Glutamatergic neuron (in vitro differentiated cells): ENCODE measurements at regions not wholly inside any gene's neighbourhood (a gene's known extent, or its start where the extent isn't known, plus 50 kb on each side); places are given as distances from the start of the nearest gene placed in this dataset.

Experiments
- DNase-seq: peaks from one replicate; pipeline ENCODE4 v3.0.0; 2022
- H3K27ac Mint-ChIP-seq: one replicate; pipeline ENCODE4 v1.8.0; 2020; ENCODE audit warnings: mild to moderate bottlenecking, mixed read lengths, inconsistent platforms; ENCODE audit not compliant: unreplicated experiment
- H3K27me3 Mint-ChIP-seq: one replicate; pipeline ENCODE4 v1.8.0; 2020; ENCODE audit warnings: mild to moderate bottlenecking, moderate library complexity, mixed read lengths, inconsistent platforms; ENCODE audit not compliant: unreplicated experiment
- H3K36me3 Mint-ChIP-seq: one replicate; pipeline ENCODE4 v1.8.0; 2020; ENCODE audit warnings: mild to moderate bottlenecking, mixed read lengths, inconsistent platforms; ENCODE audit not compliant: unreplicated experiment
- H3K4me1 Mint-ChIP-seq: one replicate; pipeline ENCODE4 v1.8.0; 2020; ENCODE audit warnings: mild to moderate bottlenecking, low read depth, mixed read lengths, inconsistent platforms; ENCODE audit not compliant: unreplicated experiment
- H3K4me3 Mint-ChIP-seq: one replicate; pipeline ENCODE4 v1.8.0; 2020; ENCODE audit warnings: mild to moderate bottlenecking, mixed read lengths, inconsistent platforms; ENCODE audit not compliant: unreplicated experiment
- H3K9me3 Mint-ChIP-seq: one replicate; pipeline ENCODE4 v1.8.0; 2020; ENCODE audit warnings: mild to moderate bottlenecking, moderate library complexity, mixed read lengths, inconsistent platforms; ENCODE audit not compliant: unreplicated experiment
- TF ChIP-seq, protein P1 (sequence below): fragments of 200-600 bp; sonication (generic); IDR thresholded peaks from one replicate; pipeline ENCODE4 v1.5.0; 2021; ENCODE audit not compliant: partially characterized antibody, unreplicated experiment

DNA sequence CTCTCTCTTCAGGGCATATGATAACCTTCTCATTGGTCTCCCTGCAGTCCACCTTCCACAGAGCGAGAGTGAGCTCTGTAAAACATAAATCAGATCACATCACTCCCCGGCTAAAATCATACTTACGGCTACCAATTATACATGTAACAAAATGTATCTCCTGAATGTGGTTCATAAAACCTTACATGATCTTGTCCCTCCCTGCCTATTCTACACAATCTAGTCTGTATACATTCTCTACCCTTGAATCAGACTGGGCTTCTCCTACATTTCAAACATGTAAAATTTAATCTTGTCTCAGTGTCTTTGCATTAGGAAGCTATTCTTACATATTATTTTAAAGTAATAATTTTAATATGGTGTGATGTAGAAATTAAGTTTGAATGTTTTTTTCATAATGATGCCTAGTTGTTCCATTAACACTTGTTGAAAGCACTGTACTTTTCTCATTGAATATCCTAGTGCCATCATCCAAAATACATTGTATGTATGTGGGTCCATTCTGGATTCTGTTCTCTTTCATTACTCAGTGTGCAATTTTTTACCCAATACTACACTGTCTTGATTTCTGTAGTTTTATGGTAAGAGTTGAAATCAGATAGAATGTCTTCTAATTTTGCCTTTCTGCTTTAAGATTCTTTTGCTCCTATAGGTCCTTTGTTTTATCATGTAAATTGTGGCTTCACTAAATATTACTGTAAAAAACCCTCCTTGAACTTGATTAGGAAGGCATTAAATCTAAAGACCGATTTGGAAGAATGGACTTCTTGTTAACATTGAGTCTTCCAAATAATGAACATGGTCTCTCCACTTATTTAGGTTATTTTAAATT lies 403.3 kb upstream of the EPHA7 start:
- H3K4me3 Mint-ChIP-seq: no peak overlapping the region
- peaks cover 8% of the 10 kb centered on the region for H3K4me1 Mint-ChIP-seq
- no peaks in the 10 kb centered on the region for H3K27me3 Mint-ChIP-seq
- no peak overlapping the region for H3K27ac Mint-ChIP-seq
- H3K9me3 Mint-ChIP-seq: no peaks in the 10 kb centered on the region
- H3K36me3 Mint-ChIP-seq: no peaks in the 10 kb centered on the region
- no peak for DNase-seq
- TF ChIP-seq, protein P1, sequence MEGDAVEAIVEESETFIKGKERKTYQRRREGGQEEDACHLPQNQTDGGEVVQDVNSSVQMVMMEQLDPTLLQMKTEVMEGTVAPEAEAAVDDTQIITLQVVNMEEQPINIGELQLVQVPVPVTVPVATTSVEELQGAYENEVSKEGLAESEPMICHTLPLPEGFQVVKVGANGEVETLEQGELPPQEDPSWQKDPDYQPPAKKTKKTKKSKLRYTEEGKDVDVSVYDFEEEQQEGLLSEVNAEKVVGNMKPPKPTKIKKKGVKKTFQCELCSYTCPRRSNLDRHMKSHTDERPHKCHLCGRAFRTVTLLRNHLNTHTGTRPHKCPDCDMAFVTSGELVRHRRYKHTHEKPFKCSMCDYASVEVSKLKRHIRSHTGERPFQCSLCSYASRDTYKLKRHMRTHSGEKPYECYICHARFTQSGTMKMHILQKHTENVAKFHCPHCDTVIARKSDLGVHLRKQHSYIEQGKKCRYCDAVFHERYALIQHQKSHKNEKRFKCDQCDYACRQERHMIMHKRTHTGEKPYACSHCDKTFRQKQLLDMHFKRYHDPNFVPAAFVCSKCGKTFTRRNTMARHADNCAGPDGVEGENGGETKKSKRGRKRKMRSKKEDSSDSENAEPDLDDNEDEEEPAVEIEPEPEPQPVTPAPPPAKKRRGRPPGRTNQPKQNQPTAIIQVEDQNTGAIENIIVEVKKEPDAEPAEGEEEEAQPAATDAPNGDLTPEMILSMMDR: no peak

DNA sequence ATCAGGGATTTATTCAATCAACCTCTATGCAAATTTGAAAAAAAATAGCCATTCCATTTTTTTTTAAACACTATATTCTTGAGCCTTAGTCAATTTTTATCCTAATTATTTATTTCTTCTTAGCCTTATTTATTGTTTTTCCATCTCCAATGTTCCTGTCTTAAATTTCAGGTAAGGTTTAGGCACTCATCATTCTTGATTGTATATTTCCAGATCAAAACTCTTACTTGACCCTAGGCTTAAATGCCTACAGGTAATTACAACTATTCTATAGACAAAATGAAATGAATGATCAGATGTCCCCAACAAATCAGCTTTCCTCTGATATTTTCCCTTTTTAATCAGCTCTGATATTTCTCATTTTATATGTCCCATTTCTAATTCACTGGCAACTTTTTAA lies 402.6 kb upstream of the EPHA7 start:
- Mint-ChIP-seq H3K4me3 (no peak overlapping the region), H3K27me3 (no peaks in the 10 kb centered on the region), H3K27ac (no peak overlapping the region), H3K36me3 (no peaks in the 10 kb centered on the region), H3K9me3 (no peaks in the 10 kb centered on the region), H3K4me1 (peaks cover 8% of the 10 kb centered on the region)
- TF ChIP-seq, protein P1: no peak
- DNase-seq: no peak

DNA sequence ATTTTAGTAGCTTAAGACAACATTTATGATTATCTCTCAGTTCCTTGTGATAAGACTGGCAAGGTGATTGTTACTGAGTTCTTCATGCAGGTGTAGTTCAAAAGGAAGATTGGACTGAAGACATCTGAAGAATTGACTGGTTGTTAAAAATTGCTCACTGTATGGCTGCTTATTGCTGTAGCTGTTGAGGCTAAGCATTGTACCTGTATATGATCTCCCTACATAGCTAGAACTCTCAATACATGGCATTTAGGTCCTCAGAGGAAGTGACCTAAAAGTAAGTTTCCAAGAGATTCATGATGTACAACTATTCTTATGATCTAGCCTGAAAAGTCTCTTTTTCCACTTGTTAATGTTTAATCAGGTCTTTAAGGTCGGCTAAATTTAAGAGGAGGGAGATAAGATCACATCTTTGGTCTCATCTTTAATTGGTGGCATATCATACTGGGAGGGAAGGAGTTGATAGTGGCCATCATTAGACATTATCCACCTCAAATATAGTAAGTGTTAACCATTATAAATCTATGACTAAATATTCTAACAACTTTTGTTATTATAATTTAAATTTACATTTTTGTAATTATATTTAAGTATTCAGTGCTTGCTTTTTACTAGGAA lies 401.2 kb upstream of the EPHA7 start:
- Mint-ChIP-seq H3K9me3 (no peaks in the 10 kb centered on the region), H3K27ac (no peak overlapping the region), H3K4me1 (peaks cover 8% of the 10 kb centered on the region), H3K4me3 (no peak overlapping the region), H3K36me3 (no peaks in the 10 kb centered on the region), H3K27me3 (no peaks in the 10 kb centered on the region)
- no peak for DNase-seq
- TF ChIP-seq, protein P1: no peak

GRCh38 chr6:93819189-93819588 lies 399.8 kb upstream of the EPHA7 start:
- H3K36me3 Mint-ChIP-seq: no peaks in the 10 kb centered on the region

More at GRCh38 chr6:93819189-93819588, 399.8 kb upstream of the EPHA7 start:
- Mint-ChIP-seq H3K9me3 (no peaks in the 10 kb centered on the region), H3K4me3 (no peak overlapping the region), H3K27ac (peak overlapping the region; percentile 76), H3K27me3 (no peaks in the 10 kb centered on the region), H3K4me1 (peaks cover 8% of the 10 kb centered on the region)
- TF ChIP-seq, protein P1: no peak
- DNase-seq: no peak
